Chondrocyte (in vitro differentiated cells): ENCODE measurements at regions not wholly inside any gene's neighbourhood (a gene's known extent, or its start where the extent isn't known, plus 50 kb on each side); places are given as distances from the start of the nearest gene placed in this dataset.
A peak's percentile ranks its signal among the peaks of the same experiment; 100 is the strongest.

ENCODE experiments used
- DNase-seq: peaks from one replicate; pipeline ENCODE4 v3.0.0; 2021; ENCODE audit warnings: mixed read lengths, low spot score
- H3K27ac Mint-ChIP-seq: one replicate; pipeline ENCODE4 v1.8.0; 2021; ENCODE audit warnings: mild to moderate bottlenecking, moderate library complexity, mixed read lengths; ENCODE audit not compliant: unreplicated experiment
- H3K27me3 Mint-ChIP-seq: 2 replicates; pipeline ENCODE4 v1.8.0; 2021; ENCODE audit warnings: low read depth, mixed read lengths
- H3K36me3 Mint-ChIP-seq: 2 replicates; pipeline ENCODE4 v1.8.0; 2021; ENCODE audit warnings: low read depth, mixed read lengths
- H3K4me1 Mint-ChIP-seq: 2 replicates; pipeline ENCODE4 v1.8.0; 2021; ENCODE audit warnings: low read depth, mild to moderate bottlenecking, mixed read lengths
- H3K4me3 Mint-ChIP-seq: one replicate; pipeline ENCODE4 v1.8.0; 2021; ENCODE audit warnings: mild to moderate bottlenecking, moderate library complexity, mixed read lengths; ENCODE audit not compliant: unreplicated experiment
- H3K9me3 Mint-ChIP-seq: 2 replicates; pipeline ENCODE4 v1.8.0; 2021; ENCODE audit warnings: low read depth, mixed read lengths
- CTCF ChIP-seq: fragments of 200-600 bp; sonication (generic); IDR thresholded peaks from 2 replicates; pipeline ENCODE4 v1.5.0; 2021; ENCODE audit warnings: antibody characterized with exemption, mild to moderate bottlenecking, moderate library complexity

- no peak for DNase-seq
- H3K27ac Mint-ChIP-seq: peak overlapping the region; percentile 86
- peaks cover 25% of the 10 kb centered on the region for H3K4me1 Mint-ChIP-seq
- no peak for TF ChIP-seq CTCF
- H3K4me3 Mint-ChIP-seq: no peak overlapping the region
- H3K36me3 Mint-ChIP-seq: no peaks in the 10 kb centered on the region
- peaks cover 10% of the 10 kb centered on the region for H3K9me3 Mint-ChIP-seq
- no peaks in the 10 kb centered on the region for H3K27me3 Mint-ChIP-seq
These were observed 810.9 kb upstream of the ACO1 start for GRCh38 chr9:31573561-31573960.

- Mint-ChIP-seq H3K27ac (peak overlapping the region; percentile 86), H3K4me1 (peaks cover 25% of the 10 kb centered on the region), H3K9me3 (peaks cover 10% of the 10 kb centered on the region), H3K27me3 (no peaks in the 10 kb centered on the region), H3K36me3 (no peaks in the 10 kb centered on the region), H3K4me3 (no peak overlapping the region)
- DNase-seq: no peak
- TF ChIP-seq CTCF: no peak
These were observed 810.3 kb upstream of the ACO1 start for GRCh38 chr9:31574006-31574765.

GRCh38 chr9:31582071-31582470 is 802.4 kb upstream of the ACO1 start:
- H3K27me3 Mint-ChIP-seq: peaks cover 2% of the 10 kb centered on the region
- H3K4me1 Mint-ChIP-seq: peaks cover 4% of the 10 kb centered on the region
- H3K4me3 Mint-ChIP-seq: no peak overlapping the region
- no peak for TF ChIP-seq CTCF
- no peaks in the 10 kb centered on the region for H3K9me3 Mint-ChIP-seq
- no peak overlapping the region for H3K27ac Mint-ChIP-seq
- DNase-seq: no peak
- H3K36me3 Mint-ChIP-seq: no peaks in the 10 kb centered on the region

GRCh38 chr9:31582561-31582960 is 801.9 kb upstream of the ACO1 start:
- Mint-ChIP-seq H3K4me3 (no peak overlapping the region), H3K36me3 (no peaks in the 10 kb centered on the region), H3K27ac (no peak overlapping the region), H3K27me3 (peaks cover 3% of the 10 kb centered on the region), H3K9me3 (no peaks in the 10 kb centered on the region), H3K4me1 (peaks cover 4% of the 10 kb centered on the region)
- DNase-seq: no peak
- TF ChIP-seq CTCF: no peak

- Mint-ChIP-seq H3K27me3 (peaks cover 3% of the 10 kb centered on the region), H3K36me3 (no peaks in the 10 kb centered on the region), H3K9me3 (no peaks in the 10 kb centered on the region), H3K4me1 (peaks cover 4% of the 10 kb centered on the region), H3K27ac (no peak overlapping the region), H3K4me3 (no peak overlapping the region)
- no peak for TF ChIP-seq CTCF
- DNase-seq: no peak
These were observed 799.3 kb upstream of the ACO1 start for GRCh38 chr9:31585158-31585557.
